ENCODE measurements at regions not wholly inside any gene's neighbourhood (a gene's known extent, or its start where the extent isn't known, plus 50 kb on each side); places are given as distances from the start of the nearest gene placed in this dataset.

DNA sequence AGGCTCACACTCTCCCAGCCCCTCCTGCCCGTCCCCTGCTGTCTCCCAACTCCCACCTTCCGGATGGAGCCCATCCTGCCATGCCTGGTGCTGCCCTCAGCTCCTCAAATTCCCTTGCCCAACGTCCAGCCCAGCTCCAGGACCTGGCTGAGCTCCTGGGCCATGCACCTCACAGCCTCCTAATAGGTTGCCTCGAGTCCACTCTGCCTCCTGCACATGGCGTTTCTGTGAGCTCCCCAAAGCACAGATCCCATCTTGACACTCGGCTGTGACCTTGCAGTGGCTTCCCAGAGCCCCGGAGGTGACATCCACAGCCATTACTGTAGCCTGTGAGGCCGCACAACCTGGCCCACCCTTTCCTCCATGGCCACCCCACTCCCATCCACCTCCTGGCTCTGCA, 191.9 kb upstream of the SALL3 start:
- no peaks in the 10 kb centered on the region for H3K9me3 ChIP-seq
- H3K4me3 ChIP-seq, result no peak overlapping the region
- no peak for DNase-seq
- TF ChIP-seq, protein P1, sequence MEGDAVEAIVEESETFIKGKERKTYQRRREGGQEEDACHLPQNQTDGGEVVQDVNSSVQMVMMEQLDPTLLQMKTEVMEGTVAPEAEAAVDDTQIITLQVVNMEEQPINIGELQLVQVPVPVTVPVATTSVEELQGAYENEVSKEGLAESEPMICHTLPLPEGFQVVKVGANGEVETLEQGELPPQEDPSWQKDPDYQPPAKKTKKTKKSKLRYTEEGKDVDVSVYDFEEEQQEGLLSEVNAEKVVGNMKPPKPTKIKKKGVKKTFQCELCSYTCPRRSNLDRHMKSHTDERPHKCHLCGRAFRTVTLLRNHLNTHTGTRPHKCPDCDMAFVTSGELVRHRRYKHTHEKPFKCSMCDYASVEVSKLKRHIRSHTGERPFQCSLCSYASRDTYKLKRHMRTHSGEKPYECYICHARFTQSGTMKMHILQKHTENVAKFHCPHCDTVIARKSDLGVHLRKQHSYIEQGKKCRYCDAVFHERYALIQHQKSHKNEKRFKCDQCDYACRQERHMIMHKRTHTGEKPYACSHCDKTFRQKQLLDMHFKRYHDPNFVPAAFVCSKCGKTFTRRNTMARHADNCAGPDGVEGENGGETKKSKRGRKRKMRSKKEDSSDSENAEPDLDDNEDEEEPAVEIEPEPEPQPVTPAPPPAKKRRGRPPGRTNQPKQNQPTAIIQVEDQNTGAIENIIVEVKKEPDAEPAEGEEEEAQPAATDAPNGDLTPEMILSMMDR (IDR thresholded peaks at IDR 0.05), result no peak
- TF ChIP-seq POLR2A (IDR thresholded peaks at IDR 0.05), result no peak
- H3K4me1 ChIP-seq, result no peaks in the 10 kb centered on the region
- H3K36me3 ChIP-seq (ENCODE audit: low read depth, missing control alignments), result no peaks in the 10 kb centered on the region
- 73 to 75% methylated on average over 8 of the region's 8 CpGs for WGBS, 2 donors
- intact Hi-C loops (cut with DNase I; ENCODE audit: low total_unique reads), result no loop called here
- H3K27me3 ChIP-seq, result no peaks in the 10 kb centered on the region
- H3K27ac ChIP-seq, result no peak overlapping the region

DNA sequence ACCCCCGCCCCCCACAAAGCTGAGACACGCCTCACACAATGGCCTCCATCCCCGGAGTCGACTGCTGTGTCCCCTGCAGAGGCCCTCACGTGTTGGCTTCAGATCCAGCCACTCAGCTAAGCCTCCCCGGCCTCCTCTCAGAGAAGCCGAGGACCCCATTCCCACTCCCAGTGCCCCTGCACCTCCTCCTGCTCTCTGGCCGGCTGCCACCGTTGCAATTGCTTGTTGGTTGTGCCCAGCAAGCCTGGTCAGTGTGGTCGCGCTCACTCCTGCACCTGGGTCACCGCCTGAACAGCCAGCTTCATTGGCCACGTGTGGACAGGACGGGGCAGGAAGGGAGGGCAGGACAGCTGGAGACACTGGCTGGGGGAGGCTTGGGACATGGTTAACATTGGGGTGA, 191.5 kb upstream of the SALL3 start:
- 71 to 87% methylated on average over 11 to 14 of the region's 14 CpGs for WGBS, 2 donors
- intact Hi-C loops (cut with DNase I; ENCODE audit: low total_unique reads), result no loop called here
- no peak for DNase-seq
- TF ChIP-seq POLR2A (IDR thresholded peaks at IDR 0.05), result no peak
- TF ChIP-seq, protein P1 (IDR thresholded peaks at IDR 0.05), result no peak
- Histone ChIP-seq H3K9me3 (no peaks in the 10 kb centered on the region), H3K4me3 (no peak overlapping the region), H3K4me1 (no peaks in the 10 kb centered on the region), H3K36me3 (ENCODE audit: low read depth, missing control alignments) (no peaks in the 10 kb centered on the region), H3K27ac (no peak overlapping the region), H3K27me3 (no peaks in the 10 kb centered on the region)

DNA sequence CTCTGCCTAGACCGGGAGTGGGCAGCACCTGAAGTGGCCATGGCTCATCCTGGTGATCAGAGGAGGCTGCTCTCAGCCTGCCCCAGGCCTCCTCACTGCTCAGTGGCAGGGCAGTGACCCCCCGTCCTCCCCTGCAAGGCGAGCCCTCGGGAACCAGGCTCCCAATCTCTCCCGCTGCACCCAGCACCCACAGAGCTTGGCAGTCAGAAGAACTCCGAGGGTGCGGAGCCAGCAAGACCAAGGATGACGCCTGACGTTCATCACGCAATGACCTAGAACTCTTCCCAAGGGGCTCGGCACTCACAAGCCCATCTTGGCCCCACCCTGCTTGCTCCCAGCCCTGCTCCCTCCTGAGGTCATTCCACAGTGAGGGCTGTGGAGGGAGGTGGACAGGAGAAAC, 189.8 kb upstream of the SALL3 start:
- intact Hi-C loops (cut with DNase I; ENCODE audit: low total_unique reads), result no loop called here
- 87 to 92% methylated on average over 1 to 11 of the region's 11 CpGs for WGBS, 2 donors
- no peak overlapping the region for H3K4me3 ChIP-seq
- no peak for TF ChIP-seq POLR2A (IDR thresholded peaks at IDR 0.05)
- TF ChIP-seq, protein P1 (IDR thresholded peaks at IDR 0.05), result no peak
- no peaks in the 10 kb centered on the region for H3K27me3 ChIP-seq
- H3K36me3 ChIP-seq (ENCODE audit: low read depth, missing control alignments), result no peaks in the 10 kb centered on the region
- H3K4me1 ChIP-seq, result no peaks in the 10 kb centered on the region
- DNase-seq, result no peak
- no peak overlapping the region for H3K27ac ChIP-seq
- H3K9me3 ChIP-seq, result no peaks in the 10 kb centered on the region

DNA sequence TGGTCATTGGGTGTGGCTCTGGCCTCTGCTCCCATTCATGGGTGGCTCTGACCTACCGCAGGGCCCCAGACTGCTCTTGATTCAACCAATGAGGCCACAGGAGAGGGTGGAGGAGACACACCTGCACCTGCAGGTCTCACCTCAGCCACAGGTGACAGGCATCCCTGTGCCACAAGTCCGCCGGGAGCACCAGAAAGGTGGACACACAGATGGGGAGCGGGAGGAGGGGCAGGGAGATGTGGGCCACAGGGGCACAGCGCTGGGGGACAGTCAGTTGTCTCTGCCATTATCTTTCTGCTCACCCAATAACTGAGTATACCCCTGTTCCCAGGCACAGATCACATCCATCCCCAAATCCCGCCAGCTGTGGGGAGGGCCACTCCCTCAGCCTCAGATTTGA, 189.1 kb upstream of the SALL3 start:
- intact Hi-C loops (cut with DNase I; ENCODE audit: low total_unique reads), result no loop called here
- DNase-seq, result no peak
- no peaks in the 10 kb centered on the region for H3K36me3 ChIP-seq (ENCODE audit: low read depth, missing control alignments)
- no peak overlapping the region for H3K4me3 ChIP-seq
- no peaks in the 10 kb centered on the region for H3K9me3 ChIP-seq
- WGBS, 2 donors, result 73 to 90% methylated on average over 1 to 6 of the region's 6 CpGs
- H3K27me3 ChIP-seq, result no peaks in the 10 kb centered on the region
- no peak overlapping the region for H3K27ac ChIP-seq
- no peaks in the 10 kb centered on the region for H3K4me1 ChIP-seq
- TF ChIP-seq, protein P1 (IDR thresholded peaks at IDR 0.05), result no peak
- no peak for TF ChIP-seq POLR2A (IDR thresholded peaks at IDR 0.05)

DNA sequence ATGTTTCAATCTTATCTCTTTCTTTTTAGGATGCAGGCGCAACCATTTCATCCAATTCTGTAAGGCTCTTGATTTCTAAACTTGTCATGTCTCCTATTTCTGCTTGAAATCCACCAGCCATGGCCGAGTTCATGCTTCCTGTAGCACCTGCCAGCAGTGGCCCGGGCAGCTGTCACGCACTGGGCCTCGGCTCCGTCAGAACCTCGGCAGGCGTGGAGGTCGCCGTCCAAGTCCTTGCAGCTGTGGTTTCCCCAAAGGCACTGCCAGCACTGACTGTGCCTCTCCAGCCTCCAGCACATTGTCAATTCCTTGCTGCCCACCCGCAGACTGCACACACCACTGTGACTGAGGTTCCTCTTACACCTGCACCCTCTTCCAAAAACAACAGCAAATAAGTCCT, 188.7 kb upstream of the SALL3 start:
- intact Hi-C loops (cut with DNase I; ENCODE audit: low total_unique reads), result no loop called here
- H3K9me3 ChIP-seq, result no peaks in the 10 kb centered on the region
- DNase-seq, result no peak
- TF ChIP-seq POLR2A (IDR thresholded peaks at IDR 0.05), result no peak
- TF ChIP-seq, protein P1 (IDR thresholded peaks at IDR 0.05), result no peak
- no peaks in the 10 kb centered on the region for H3K4me1 ChIP-seq
- H3K4me3 ChIP-seq, result no peak overlapping the region
- WGBS, 2 donors, result 88 to 90% methylated on average over 11 of the region's 11 CpGs
- no peaks in the 10 kb centered on the region for H3K36me3 ChIP-seq (ENCODE audit: low read depth, missing control alignments)
- no peaks in the 10 kb centered on the region for H3K27me3 ChIP-seq
- no peak overlapping the region for H3K27ac ChIP-seq
